Stimulated activated CD8-positive, alpha-beta memory T cell treated with anti-CD3 and anti-CD28 coated beads, Interleukin-2, amount 100 ng/mL, for 1 hour (primary cell): ENCODE measurements at regions not wholly inside any gene's neighbourhood (a gene's known extent, or its start where the extent isn't known, plus 50 kb on each side); places are given as distances from the start of the nearest gene placed in this dataset.
"Not testable (repeated sequence)": the region's sequence is repeated elsewhere in the genome, so short reads cannot be mapped to it uniquely, and the experiment has no call there.

Experiments
- DNase-seq, 2 donors: peaks; one replicate each; pipeline ENCODE4 v3.0.0-alpha.2; 2020; ENCODE audit warnings: low read depth in 2 of 2

- DNase-seq, result no peak
These were observed 108.9 kb upstream of the KLF13 start for GRCh38 chr15:31217566-31218270.

GRCh38 chr15:31219221-31219620 is 107.4 kb upstream of the KLF13 start:
- no peak for DNase-seq

GRCh38 chr15:31221936-31222515 is 104.6 kb upstream of the KLF13 start:
- DNase-seq, result no peak

GRCh38 chr15:31222773-31223341 is 103.8 kb upstream of the KLF13 start:
- DNase-seq, result no peak

- no peak for DNase-seq
These were observed 102.9 kb upstream of the KLF13 start for GRCh38 chr15:31223478-31224350.

GRCh38 chr15:31224661-31225060 is 102.0 kb upstream of the KLF13 start:
- not testable (repeated sequence) for DNase-seq

GRCh38 chr15:31225356-31225955 is 101.2 kb upstream of the KLF13 start:
- DNase-seq, result no peak

- no peak for DNase-seq
These were observed 100.6 kb upstream of the KLF13 start for GRCh38 chr15:31226021-31226420.

- DNase-seq, result no peak
These were observed 99.4 kb upstream of the KLF13 start for GRCh38 chr15:31227235-31227634.

- DNase-seq, result no peak
These were observed 98.6 kb upstream of the KLF13 start for GRCh38 chr15:31228011-31228484.

- DNase-seq, result no peak
These were observed 97.4 kb upstream of the KLF13 start for GRCh38 chr15:31228980-31229826.

- no peak for DNase-seq
These were observed 95.8 kb upstream of the KLF13 start for GRCh38 chr15:31230630-31231485.

GRCh38 chr15:31234815-31235214 is 91.8 kb upstream of the KLF13 start:
- no peak for DNase-seq

GRCh38 chr15:31235311-31236183 is 91.1 kb upstream of the KLF13 start:
- no peak for DNase-seq

GRCh38 chr15:31236184-31237042 is 90.2 kb upstream of the KLF13 start:
- DNase-seq, result no peak

- DNase-seq, result no peak
These were observed 89.7 kb upstream of the KLF13 start for GRCh38 chr15:31237043-31237324.

GRCh38 chr15:31238906-31239305 is 87.7 kb upstream of the KLF13 start:
- DNase-seq, result no peak

GRCh38 chr15:31239409-31239808 is 87.2 kb upstream of the KLF13 start:
- DNase-seq, result no peak
